Astrocyte (in vitro differentiated cells and primary cell): ENCODE measurements at regions not wholly inside any gene's neighbourhood (a gene's known extent, or its start where the extent isn't known, plus 50 kb on each side); places are given as distances from the start of the nearest gene placed in this dataset.

Experiments
- DNase-seq: peaks from one replicate; pipeline ENCODE4 v3.0.0-alpha.2; 2010; ENCODE audit warnings: low read depth
- FAIRE-seq: peaks from 2 replicates; lab custom pipeline; 2011; peaks lifted over from hg19 to GRCh38; lab: Jason Lieb, UNC
- H2AFZ ChIP-seq: 2 replicates; pipeline ENCODE4 v1.6.0; 2012; ENCODE audit warnings: low read depth, low read length, inconsistent platforms
- H3K27ac ChIP-seq: 2 replicates; pipeline ENCODE4 v1.5.1; 2011; ENCODE audit warnings: low read depth, low read length, inconsistent platforms
- H3K27me3 ChIP-seq: 2 replicates; pipeline ENCODE4 v1.6.0; 2011; ENCODE audit warnings: low read length, inconsistent platforms; ENCODE audit not compliant: insufficient read depth
- H3K36me3 ChIP-seq: 2 replicates; pipeline ENCODE4 v1.5.1; 2011; ENCODE audit warnings: low read length, inconsistent platforms; ENCODE audit not compliant: insufficient read depth
- H3K4me1 ChIP-seq: 2 replicates; pipeline ENCODE4 v1.5.1; 2011; ENCODE audit warnings: low read length, inconsistent platforms; ENCODE audit not compliant: insufficient read depth
- H3K4me2 ChIP-seq: 2 replicates; pipeline ENCODE4 v1.6.0; 2012; ENCODE audit warnings: low read length, inconsistent platforms
- H3K4me3 ChIP-seq: 2 replicates; pipeline ENCODE4 v1.5.1; 2011; ENCODE audit warnings: low read depth, mild to moderate bottlenecking, low read length, inconsistent platforms; ENCODE audit not compliant: insufficient read depth
- H3K79me2 ChIP-seq: 2 replicates; pipeline ENCODE4 v1.6.0; 2012; ENCODE audit warnings: mild to moderate bottlenecking, low read length, inconsistent platforms; ENCODE audit not compliant: insufficient read depth
- H3K9ac ChIP-seq: 2 replicates; pipeline ENCODE4 v1.6.0; 2012; ENCODE audit warnings: mild to moderate bottlenecking, low read length, inconsistent platforms
- H3K9me3 ChIP-seq: 2 replicates; pipeline ENCODE4 v1.5.1; 2012; ENCODE audit warnings: low read depth, mild to moderate bottlenecking, low read length, inconsistent platforms; ENCODE audit not compliant: insufficient read depth
- H4K20me1 ChIP-seq: 2 replicates; pipeline ENCODE4 v1.6.0; 2012; ENCODE audit warnings: low read length, inconsistent platforms; ENCODE audit not compliant: insufficient read depth
- H3K27ac Mint-ChIP-seq: one replicate; pipeline ENCODE4 v1.8.0; 2021; ENCODE audit warnings: mild to moderate bottlenecking, mixed read lengths; ENCODE audit not compliant: unreplicated experiment
- H3K27me3 Mint-ChIP-seq: one replicate; pipeline ENCODE4 v1.8.0; 2021; ENCODE audit warnings: low read depth, mixed read lengths; ENCODE audit not compliant: unreplicated experiment
- H3K36me3 Mint-ChIP-seq: one replicate; pipeline ENCODE4 v1.8.0; 2021; ENCODE audit warnings: low read depth, mixed read lengths; ENCODE audit not compliant: unreplicated experiment
- H3K4me1 Mint-ChIP-seq: one replicate; pipeline ENCODE4 v1.8.0; 2021; ENCODE audit warnings: low read depth, mixed read lengths; ENCODE audit not compliant: unreplicated experiment
- H3K4me3 Mint-ChIP-seq: one replicate; pipeline ENCODE4 v1.8.0; 2021; ENCODE audit warnings: mild to moderate bottlenecking, moderate library complexity, mixed read lengths; ENCODE audit not compliant: unreplicated experiment
- H3K9me3 Mint-ChIP-seq: one replicate; pipeline ENCODE4 v1.8.0; 2021; ENCODE audit warnings: mild to moderate bottlenecking, mixed read lengths; ENCODE audit not compliant: unreplicated experiment
- EZH2 ChIP-seq: IDR thresholded peaks from 2 replicates; pipeline ENCODE4 v1.6.1; 2012; ENCODE audit warnings: mild to moderate bottlenecking, low read length, inconsistent platforms; ENCODE audit not compliant: insufficient read depth
- TF ChIP-seq, protein P1 (sequence below): IDR thresholded peaks from 2 replicates; pipeline ENCODE4 v1.5.1; 2011; ENCODE audit warnings: low read depth, mild to moderate bottlenecking, inconsistent platforms, low read length, moderate library complexity; ENCODE audit not compliant: insufficient read depth

DNA sequence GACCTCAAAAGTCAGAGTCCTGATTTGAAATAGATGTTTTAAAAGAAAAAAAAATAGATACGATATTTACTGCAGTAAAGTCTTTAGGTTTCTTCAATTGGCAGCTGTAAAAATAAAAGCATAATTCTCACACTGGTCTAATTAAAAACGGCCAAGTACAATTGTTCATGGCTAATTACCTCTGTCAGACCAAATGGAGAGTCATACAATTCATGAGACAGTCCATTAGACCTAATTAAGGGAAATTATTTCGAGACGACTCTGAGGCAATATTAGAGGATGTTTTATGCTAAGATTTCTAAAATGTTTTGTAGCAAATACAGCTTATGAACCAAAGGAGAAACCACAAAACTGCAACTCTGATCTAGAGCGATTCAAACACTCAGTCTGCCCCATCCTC lies 131.3 kb downstream of the PHLDA1 start:
- FAIRE-seq (no peak), DNase-seq (peak; percentile 26)
- H3K27ac ChIP-seq: no peak overlapping the region
- no peak overlapping the region for H3K27ac Mint-ChIP-seq
- no peaks in the 10 kb centered on the region for H3K36me3 Mint-ChIP-seq
- no peaks in the 10 kb centered on the region for H3K9me3 Mint-ChIP-seq
- H3K9ac ChIP-seq: no peak overlapping the region
- no peaks in the 10 kb centered on the region for H3K27me3 ChIP-seq
- H3K4me3 Mint-ChIP-seq: no peak overlapping the region
- H3K4me3 ChIP-seq: no peak overlapping the region
- H4K20me1 ChIP-seq: no peaks in the 10 kb centered on the region
- H3K79me2 ChIP-seq: no peaks in the 10 kb centered on the region
- no peaks in the 10 kb centered on the region for H3K9me3 ChIP-seq
- peaks cover 4% of the 10 kb centered on the region for H3K4me1 Mint-ChIP-seq
- H2AFZ ChIP-seq: peak overlapping the region; percentile 35
- no peak overlapping the region for H3K4me2 ChIP-seq
- TF ChIP-seq, protein P1, sequence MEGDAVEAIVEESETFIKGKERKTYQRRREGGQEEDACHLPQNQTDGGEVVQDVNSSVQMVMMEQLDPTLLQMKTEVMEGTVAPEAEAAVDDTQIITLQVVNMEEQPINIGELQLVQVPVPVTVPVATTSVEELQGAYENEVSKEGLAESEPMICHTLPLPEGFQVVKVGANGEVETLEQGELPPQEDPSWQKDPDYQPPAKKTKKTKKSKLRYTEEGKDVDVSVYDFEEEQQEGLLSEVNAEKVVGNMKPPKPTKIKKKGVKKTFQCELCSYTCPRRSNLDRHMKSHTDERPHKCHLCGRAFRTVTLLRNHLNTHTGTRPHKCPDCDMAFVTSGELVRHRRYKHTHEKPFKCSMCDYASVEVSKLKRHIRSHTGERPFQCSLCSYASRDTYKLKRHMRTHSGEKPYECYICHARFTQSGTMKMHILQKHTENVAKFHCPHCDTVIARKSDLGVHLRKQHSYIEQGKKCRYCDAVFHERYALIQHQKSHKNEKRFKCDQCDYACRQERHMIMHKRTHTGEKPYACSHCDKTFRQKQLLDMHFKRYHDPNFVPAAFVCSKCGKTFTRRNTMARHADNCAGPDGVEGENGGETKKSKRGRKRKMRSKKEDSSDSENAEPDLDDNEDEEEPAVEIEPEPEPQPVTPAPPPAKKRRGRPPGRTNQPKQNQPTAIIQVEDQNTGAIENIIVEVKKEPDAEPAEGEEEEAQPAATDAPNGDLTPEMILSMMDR: no peak
- TF ChIP-seq EZH2: no peak
- H3K4me1 ChIP-seq: peaks cover 4% of the 10 kb centered on the region
- no peaks in the 10 kb centered on the region for H3K27me3 Mint-ChIP-seq
- H3K36me3 ChIP-seq: no peaks in the 10 kb centered on the region

GRCh38 chr12:75894965-75895754 lies 136.4 kb downstream of the PHLDA1 start:
- H3K79me2 ChIP-seq: no peaks in the 10 kb centered on the region
- no peaks in the 10 kb centered on the region for H3K9me3 ChIP-seq
- no peak overlapping the region for H3K9ac ChIP-seq
- no peaks in the 10 kb centered on the region for H4K20me1 ChIP-seq
- no peak overlapping the region for H2AFZ ChIP-seq
- Mint-ChIP-seq H3K4me3 (no peak overlapping the region), H3K4me1 (peaks cover 15% of the 10 kb centered on the region), H3K36me3 (no peaks in the 10 kb centered on the region), H3K27me3 (no peaks in the 10 kb centered on the region), H3K9me3 (no peaks in the 10 kb centered on the region), H3K27ac (no peak overlapping the region)
- TF ChIP-seq EZH2: no peak
- TF ChIP-seq, protein P1: no peak
- peaks cover 8% of the 10 kb centered on the region for H3K4me1 ChIP-seq
- no peak for FAIRE-seq
- DNase-seq: no peak
- no peak overlapping the region for H3K4me3 ChIP-seq
- H3K27ac ChIP-seq: no peak overlapping the region
- H3K4me2 ChIP-seq: no peak overlapping the region
- no peaks in the 10 kb centered on the region for H3K36me3 ChIP-seq
- no peaks in the 10 kb centered on the region for H3K27me3 ChIP-seq

DNA sequence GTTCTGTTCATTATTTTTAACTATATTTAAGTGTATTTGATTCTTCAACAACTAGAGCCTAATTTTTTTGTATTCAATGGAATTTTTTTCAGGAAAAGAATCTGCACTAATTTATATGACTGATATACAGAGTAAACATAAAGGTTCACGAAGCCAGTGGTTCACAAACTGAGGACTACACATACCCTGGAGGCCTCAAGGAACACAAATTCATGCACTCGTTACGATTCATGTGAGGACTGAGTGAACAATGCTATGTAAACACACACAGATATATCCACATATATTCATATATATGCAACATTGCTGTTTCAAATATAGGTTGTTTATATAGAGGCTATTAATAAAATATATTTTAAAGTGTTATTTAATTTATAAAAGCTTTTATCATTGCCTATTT lies 137.8 kb downstream of the PHLDA1 start:
- H3K4me3 Mint-ChIP-seq: no peak overlapping the region
- DNase-seq: no peak
- FAIRE-seq: no peak

More for the DNA sequence above, 137.8 kb downstream of the PHLDA1 start:
- Histone ChIP-seq H3K9ac (no peak overlapping the region), H3K4me2 (no peak overlapping the region), H3K36me3 (no peaks in the 10 kb centered on the region), H3K27ac (no peak overlapping the region), H3K9me3 (no peaks in the 10 kb centered on the region), H3K4me1 (peaks cover 8% of the 10 kb centered on the region), H2AFZ (no peak overlapping the region), H4K20me1 (no peaks in the 10 kb centered on the region), H3K4me3 (no peak overlapping the region), H3K27me3 (no peaks in the 10 kb centered on the region), H3K79me2 (no peaks in the 10 kb centered on the region)
- no peak overlapping the region for H3K27ac Mint-ChIP-seq
- H3K4me1 Mint-ChIP-seq: peaks cover 22% of the 10 kb centered on the region
- no peaks in the 10 kb centered on the region for H3K9me3 Mint-ChIP-seq
- no peaks in the 10 kb centered on the region for H3K36me3 Mint-ChIP-seq
- H3K27me3 Mint-ChIP-seq: no peaks in the 10 kb centered on the region
- TF ChIP-seq, protein P1: no peak
- TF ChIP-seq EZH2: no peak
